ENCODE measurements at regions not wholly inside any gene's neighbourhood (a gene's known extent, or its start where the extent isn't known, plus 50 kb on each side); places are given as distances from the start of the nearest gene placed in this dataset.

GRCh38 chr2:236508466-236508865 lies 61.2 kb upstream of the ACKR3 start:
- Histone ChIP-seq H3K9me3 (ENCODE audit: control insufficient read depth, insufficient read depth, low read depth, low read length) (no peaks in the 10 kb centered on the region), H3K36me3 (ENCODE audit: control insufficient read depth, insufficient read depth, low read length) (no peaks in the 10 kb centered on the region), H3K4me1 (ENCODE audit: control insufficient read depth, insufficient read depth, low read length) (no peaks in the 10 kb centered on the region), H3K4me3 (ENCODE audit: low read depth in 2 of 2, low read length in 2 of 2) (no peak overlapping the region), H3K27me3 (ENCODE audit: control insufficient read depth, insufficient read depth, low read length) (peaks cover 15% of the 10 kb centered on the region), H3K27ac (ENCODE audit: low read length) (no peak overlapping the region)
- BruUV-seq (replicated peaks) = no TSS peak
- in situ Hi-C loops (cut with HindIII; ENCODE audit: low pct_unique_long_range_greater_than_20kb, low sequenced_read_pairs) (no loop called here), intact Hi-C loops (cut with micrococcal nuclease; ENCODE audit: unreplicated experiment) (no loop called here)
- ATAC-seq (no peak), DNase-seq (ENCODE audit: low read depth, low spot score) (no peak)
- ChIA-PET CTCF (no interaction called here), POLR2A (no interaction called here)
- TF ChIP-seq, protein P1, sequence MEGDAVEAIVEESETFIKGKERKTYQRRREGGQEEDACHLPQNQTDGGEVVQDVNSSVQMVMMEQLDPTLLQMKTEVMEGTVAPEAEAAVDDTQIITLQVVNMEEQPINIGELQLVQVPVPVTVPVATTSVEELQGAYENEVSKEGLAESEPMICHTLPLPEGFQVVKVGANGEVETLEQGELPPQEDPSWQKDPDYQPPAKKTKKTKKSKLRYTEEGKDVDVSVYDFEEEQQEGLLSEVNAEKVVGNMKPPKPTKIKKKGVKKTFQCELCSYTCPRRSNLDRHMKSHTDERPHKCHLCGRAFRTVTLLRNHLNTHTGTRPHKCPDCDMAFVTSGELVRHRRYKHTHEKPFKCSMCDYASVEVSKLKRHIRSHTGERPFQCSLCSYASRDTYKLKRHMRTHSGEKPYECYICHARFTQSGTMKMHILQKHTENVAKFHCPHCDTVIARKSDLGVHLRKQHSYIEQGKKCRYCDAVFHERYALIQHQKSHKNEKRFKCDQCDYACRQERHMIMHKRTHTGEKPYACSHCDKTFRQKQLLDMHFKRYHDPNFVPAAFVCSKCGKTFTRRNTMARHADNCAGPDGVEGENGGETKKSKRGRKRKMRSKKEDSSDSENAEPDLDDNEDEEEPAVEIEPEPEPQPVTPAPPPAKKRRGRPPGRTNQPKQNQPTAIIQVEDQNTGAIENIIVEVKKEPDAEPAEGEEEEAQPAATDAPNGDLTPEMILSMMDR (IDR thresholded peaks at IDR 0.05) = no peak
- TF ChIP-seq TCF7L2 (IDR thresholded peaks at IDR 0.05; ENCODE audit: low read depth, low read length) = no peak
- TF ChIP-seq, protein P2, sequence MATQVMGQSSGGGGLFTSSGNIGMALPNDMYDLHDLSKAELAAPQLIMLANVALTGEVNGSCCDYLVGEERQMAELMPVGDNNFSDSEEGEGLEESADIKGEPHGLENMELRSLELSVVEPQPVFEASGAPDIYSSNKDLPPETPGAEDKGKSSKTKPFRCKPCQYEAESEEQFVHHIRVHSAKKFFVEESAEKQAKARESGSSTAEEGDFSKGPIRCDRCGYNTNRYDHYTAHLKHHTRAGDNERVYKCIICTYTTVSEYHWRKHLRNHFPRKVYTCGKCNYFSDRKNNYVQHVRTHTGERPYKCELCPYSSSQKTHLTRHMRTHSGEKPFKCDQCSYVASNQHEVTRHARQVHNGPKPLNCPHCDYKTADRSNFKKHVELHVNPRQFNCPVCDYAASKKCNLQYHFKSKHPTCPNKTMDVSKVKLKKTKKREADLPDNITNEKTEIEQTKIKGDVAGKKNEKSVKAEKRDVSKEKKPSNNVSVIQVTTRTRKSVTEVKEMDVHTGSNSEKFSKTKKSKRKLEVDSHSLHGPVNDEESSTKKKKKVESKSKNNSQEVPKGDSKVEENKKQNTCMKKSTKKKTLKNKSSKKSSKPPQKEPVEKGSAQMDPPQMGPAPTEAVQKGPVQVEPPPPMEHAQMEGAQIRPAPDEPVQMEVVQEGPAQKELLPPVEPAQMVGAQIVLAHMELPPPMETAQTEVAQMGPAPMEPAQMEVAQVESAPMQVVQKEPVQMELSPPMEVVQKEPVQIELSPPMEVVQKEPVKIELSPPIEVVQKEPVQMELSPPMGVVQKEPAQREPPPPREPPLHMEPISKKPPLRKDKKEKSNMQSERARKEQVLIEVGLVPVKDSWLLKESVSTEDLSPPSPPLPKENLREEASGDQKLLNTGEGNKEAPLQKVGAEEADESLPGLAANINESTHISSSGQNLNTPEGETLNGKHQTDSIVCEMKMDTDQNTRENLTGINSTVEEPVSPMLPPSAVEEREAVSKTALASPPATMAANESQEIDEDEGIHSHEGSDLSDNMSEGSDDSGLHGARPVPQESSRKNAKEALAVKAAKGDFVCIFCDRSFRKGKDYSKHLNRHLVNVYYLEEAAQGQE (IDR thresholded peaks at IDR 0.05; ENCODE audit: insufficient read depth in 1 of 2, low read depth in 2 of 2, low read length in 1 of 2) = no peak
- no peak for TF ChIP-seq SIN3A (IDR thresholded peaks at IDR 0.05; ENCODE audit: borderline replicate concordance, insufficient read depth, low read depth, low read length)
- no peak for TF ChIP-seq POLR2AphosphoS5 (IDR thresholded peaks at IDR 0.05; ENCODE audit: low read depth, low read length)

DNA sequence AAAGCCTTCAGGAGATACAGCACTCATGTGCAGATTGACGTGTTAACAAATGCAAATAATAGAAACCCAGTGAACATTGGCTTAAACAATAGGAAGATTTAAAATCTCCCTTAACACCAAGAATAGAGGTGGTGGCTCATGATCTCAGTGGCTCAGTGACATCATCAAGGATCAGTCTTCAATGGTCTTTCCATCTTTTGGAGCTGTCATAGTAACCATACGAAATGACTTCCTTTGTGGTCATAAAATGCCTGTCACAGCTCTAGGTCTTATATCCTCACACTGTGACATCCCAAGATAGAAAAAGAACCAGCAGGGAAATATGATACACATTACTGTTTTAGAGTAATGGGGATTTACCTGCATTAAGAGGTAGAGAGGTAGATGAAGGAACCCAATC lies 59.6 kb upstream of the ACKR3 start:
- ATAC-seq = no peak
- TF ChIP-seq POLR2AphosphoS5 (IDR thresholded peaks at IDR 0.05; ENCODE audit: low read depth, low read length) = no peak
- TF ChIP-seq, protein P1 (IDR thresholded peaks at IDR 0.05) = no peak
- TF ChIP-seq, protein P2 (IDR thresholded peaks at IDR 0.05; ENCODE audit: insufficient read depth in 1 of 2, low read depth in 2 of 2, low read length in 1 of 2) = no peak
- TF ChIP-seq SIN3A (IDR thresholded peaks at IDR 0.05; ENCODE audit: borderline replicate concordance, insufficient read depth, low read depth, low read length) = no peak
- no peak for TF ChIP-seq TCF7L2 (IDR thresholded peaks at IDR 0.05; ENCODE audit: low read depth, low read length)
- H3K4me3 ChIP-seq (ENCODE audit: low read depth in 2 of 2, low read length in 2 of 2) = no peak overlapping the region
- ChIA-PET CTCF (no interaction called here), POLR2A (no interaction called here)
- no peak for DNase-seq (ENCODE audit: low read depth, low spot score)
- BruUV-seq (replicated peaks) = no TSS peak
- no peaks in the 10 kb centered on the region for H3K36me3 ChIP-seq (ENCODE audit: control insufficient read depth, insufficient read depth, low read length)
- H3K27ac ChIP-seq (ENCODE audit: low read length) = no peak overlapping the region
- H3K4me1 ChIP-seq (ENCODE audit: control insufficient read depth, insufficient read depth, low read length) = no peaks in the 10 kb centered on the region
- in situ Hi-C loops (cut with HindIII; ENCODE audit: low pct_unique_long_range_greater_than_20kb, low sequenced_read_pairs) (no loop called here), intact Hi-C loops (cut with micrococcal nuclease; ENCODE audit: unreplicated experiment) (loop anchor here (5.0 kb wide), 1 partner anchor 552 kb away; no protein-coding TSS in a partner anchor)
- H3K27me3 ChIP-seq (ENCODE audit: control insufficient read depth, insufficient read depth, low read length) = peaks cover 15% of the 10 kb centered on the region
- no peaks in the 10 kb centered on the region for H3K9me3 ChIP-seq (ENCODE audit: control insufficient read depth, insufficient read depth, low read depth, low read length)
